ENCODE measurements at regions not wholly inside any gene's neighbourhood (a gene's known extent, or its start where the extent isn't known, plus 50 kb on each side); places are given as distances from the start of the nearest gene placed in this dataset.
A peak's percentile ranks its signal among the peaks of the same experiment; 100 is the strongest.

DNA sequence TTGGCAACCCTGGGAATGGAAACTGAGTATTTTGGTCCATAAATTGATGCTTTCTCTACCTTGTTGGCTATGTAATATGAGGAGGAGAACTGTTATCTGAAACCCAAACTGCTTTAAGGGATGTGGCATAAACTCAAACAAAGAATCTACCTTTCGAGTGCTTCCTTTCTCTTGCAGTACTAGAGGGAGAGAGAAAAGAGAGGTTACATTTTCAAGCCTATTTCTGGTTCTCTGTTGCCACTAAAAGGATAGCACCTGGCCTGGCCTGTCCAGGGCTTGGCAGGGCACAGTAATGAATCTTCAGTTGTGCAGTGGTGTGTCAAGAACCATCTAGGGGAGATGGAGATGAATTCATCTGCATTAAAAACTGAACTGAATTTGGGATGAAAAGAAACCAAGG, 308.6 kb downstream of the PTTG2 start:
- H3K36me3 ChIP-seq (replicated peaks in 1 of 2; ENCODE audit: insufficient read depth in 1 of 2, low read depth in 2 of 2): no peaks in the 10 kb centered on the region
- DNase-seq (no peak), ATAC-seq (no peak)
- no peaks in the 10 kb centered on the region for H3K27me3 ChIP-seq
- H3K4me3 ChIP-seq: no peak overlapping the region
- H3K9me3 ChIP-seq: no peaks in the 10 kb centered on the region
- 85 to 87% methylated on average over 1 of the region's 1 CpG for WGBS, 2 donors
- intact Hi-C loops (cut with DNase I): no loop called here
- no peak overlapping the region for H3K27ac ChIP-seq
- H3K4me1 ChIP-seq: no peaks in the 10 kb centered on the region
- TF ChIP-seq POLR2A (IDR thresholded peaks at IDR 0.05) (no peak), CTCF (IDR thresholded peaks at IDR 0.05) (no peak)

GRCh38 chr4:38273407-38273806, 313.2 kb downstream of the PTTG2 start:
- H3K27me3 ChIP-seq: no peaks in the 10 kb centered on the region
- no peaks in the 10 kb centered on the region for H3K36me3 ChIP-seq (replicated peaks in 1 of 2; ENCODE audit: insufficient read depth in 1 of 2, low read depth in 2 of 2)
- no peak overlapping the region for H3K4me3 ChIP-seq
- DNase-seq (peak in 1 of 4 donors; percentile 11), ATAC-seq (no peak)
- no peak for TF ChIP-seq CTCF (IDR thresholded peaks at IDR 0.05)
- no peak for TF ChIP-seq POLR2A (IDR thresholded peaks at IDR 0.05)
- no peak overlapping the region for H3K27ac ChIP-seq
- H3K4me1 ChIP-seq: no peaks in the 10 kb centered on the region
- H3K9me3 ChIP-seq: no peaks in the 10 kb centered on the region
- intact Hi-C loops (cut with DNase I): no loop called here

- no peak for ATAC-seq
- no peak for DNase-seq
- 82 to 83% methylated on average over 5 of the region's 5 CpGs for WGBS, 2 donors
- intact Hi-C loops (cut with DNase I): no loop called here
- Histone ChIP-seq H3K4me3 (no peak overlapping the region), H3K9me3 (no peaks in the 10 kb centered on the region), H3K27me3 (no peaks in the 10 kb centered on the region), H3K36me3 (replicated peaks in 1 of 2; ENCODE audit: insufficient read depth in 1 of 2, low read depth in 2 of 2) (no peaks in the 10 kb centered on the region), H3K27ac (no peak overlapping the region), H3K4me1 (no peaks in the 10 kb centered on the region)
- TF ChIP-seq CTCF (IDR thresholded peaks at IDR 0.05): no peak
- TF ChIP-seq POLR2A (IDR thresholded peaks at IDR 0.05): no peak
Observed at GRCh38 chr4:38275331-38276100, 315.3 kb downstream of the PTTG2 start.

GRCh38 chr4:38278255-38278654, 318.1 kb downstream of the PTTG2 start:
- 74 to 81% methylated on average over 4 of the region's 4 CpGs for WGBS, 2 donors
- H3K4me3 ChIP-seq: no peak overlapping the region
- no peaks in the 10 kb centered on the region for H3K4me1 ChIP-seq
- ATAC-seq (no peak), DNase-seq (no peak)
- TF ChIP-seq POLR2A (IDR thresholded peaks at IDR 0.05) (no peak), CTCF (IDR thresholded peaks at IDR 0.05) (no peak)
- no peaks in the 10 kb centered on the region for H3K27me3 ChIP-seq
- no peaks in the 10 kb centered on the region for H3K9me3 ChIP-seq
- H3K36me3 ChIP-seq (replicated peaks in 1 of 2; ENCODE audit: insufficient read depth in 1 of 2, low read depth in 2 of 2): no peaks in the 10 kb centered on the region
- H3K27ac ChIP-seq: no peak overlapping the region
- intact Hi-C loops (cut with DNase I): no loop called here

DNA sequence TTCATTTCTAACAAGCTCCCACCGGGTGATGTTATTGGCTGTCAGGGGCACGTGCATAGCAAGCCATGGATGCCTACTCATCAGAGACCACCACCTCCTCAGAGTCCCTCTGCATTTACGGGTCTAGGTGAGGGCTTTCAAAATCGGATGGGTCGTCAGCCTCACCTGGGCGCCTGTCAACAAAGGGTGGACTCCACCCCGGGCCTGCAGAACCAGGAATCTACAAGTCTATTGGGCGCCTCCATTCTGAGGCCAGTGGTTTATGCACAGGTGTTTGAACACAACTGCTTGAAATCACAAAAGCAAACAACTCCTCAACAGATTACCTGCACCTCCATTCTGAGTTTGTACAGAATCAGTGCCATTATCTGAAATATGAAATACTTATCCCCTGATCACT, 318.9 kb downstream of the PTTG2 start:
- Histone ChIP-seq H3K27me3 (no peaks in the 10 kb centered on the region), H3K9me3 (no peaks in the 10 kb centered on the region), H3K4me3 (no peak overlapping the region), H3K27ac (no peak overlapping the region), H3K4me1 (no peaks in the 10 kb centered on the region), H3K36me3 (replicated peaks in 1 of 2; ENCODE audit: insufficient read depth in 1 of 2, low read depth in 2 of 2) (no peaks in the 10 kb centered on the region)
- intact Hi-C loops (cut with DNase I): no loop called here
- 91 to 98% methylated on average over 5 to 8 of the region's 8 CpGs for WGBS, 2 donors
- ATAC-seq (no peak), DNase-seq (no peak)
- no peak for TF ChIP-seq CTCF (IDR thresholded peaks at IDR 0.05)
- no peak for TF ChIP-seq POLR2A (IDR thresholded peaks at IDR 0.05)
